ENCODE measurements at regions not wholly inside any gene's neighbourhood (a gene's known extent, or its start where the extent isn't known, plus 50 kb on each side); places are given as distances from the start of the nearest gene placed in this dataset.

GRCh38 chr5:142508591-142508990, 177.3 kb downstream of the FGF1 start:
- no peak for TF ChIP-seq CTCF (IDR thresholded peaks at IDR 0.05; ENCODE audit: unreplicated experiment in 3 of 3)
- peak overlapping the region in 1 of 3 experiments; percentile 0 for H3K4me3 Mint-ChIP-seq
- no peaks in the 10 kb centered on the region for H3K9me3 Mint-ChIP-seq
- peaks cover 49% of the 10 kb centered on the region for H3K4me1 Mint-ChIP-seq
- peaks cover 4% of the 10 kb centered on the region for H3K27me3 Mint-ChIP-seq (ENCODE audit: low read depth)
- peak overlapping the region; percentile 93 to 96 (median 93) for H3K27ac Mint-ChIP-seq
- H3K36me3 Mint-ChIP-seq (ENCODE audit: low read depth): no peaks in the 10 kb centered on the region

GRCh38 chr5:142507531-142508372, 178.1 kb downstream of the FGF1 start:
- peak overlapping the region; percentile 93 to 96 (median 93) for H3K27ac Mint-ChIP-seq
- H3K4me1 Mint-ChIP-seq: peaks cover 45% of the 10 kb centered on the region
- no peaks in the 10 kb centered on the region for H3K9me3 Mint-ChIP-seq
- H3K36me3 Mint-ChIP-seq (ENCODE audit: low read depth): no peaks in the 10 kb centered on the region
- H3K4me3 Mint-ChIP-seq: peak overlapping the region in 2 of 3 experiments; percentile 3 to 16
- peaks cover 2% of the 10 kb centered on the region for H3K27me3 Mint-ChIP-seq (ENCODE audit: low read depth)
- no peak for TF ChIP-seq CTCF (IDR thresholded peaks at IDR 0.05; ENCODE audit: unreplicated experiment in 3 of 3)

GRCh38 chr5:142506756-142507155, 179.1 kb downstream of the FGF1 start:
- H3K4me3 Mint-ChIP-seq: no peak overlapping the region
- H3K27ac Mint-ChIP-seq: peak overlapping the region; percentile 85 to 93 (median 86)
- no peak for TF ChIP-seq CTCF (IDR thresholded peaks at IDR 0.05; ENCODE audit: unreplicated experiment in 3 of 3)
- H3K9me3 Mint-ChIP-seq: no peaks in the 10 kb centered on the region
- H3K36me3 Mint-ChIP-seq (ENCODE audit: low read depth): no peaks in the 10 kb centered on the region
- peaks cover 38% of the 10 kb centered on the region for H3K4me1 Mint-ChIP-seq
- no peaks in the 10 kb centered on the region for H3K27me3 Mint-ChIP-seq (ENCODE audit: low read depth)

- H3K27me3 Mint-ChIP-seq (ENCODE audit: low read depth): no peaks in the 10 kb centered on the region
- no peak overlapping the region for H3K4me3 Mint-ChIP-seq
- peak overlapping the region; percentile 61 to 86 (median 85) for H3K27ac Mint-ChIP-seq
- no peaks in the 10 kb centered on the region for H3K9me3 Mint-ChIP-seq
- H3K4me1 Mint-ChIP-seq: peaks cover 40% of the 10 kb centered on the region
- TF ChIP-seq CTCF (IDR thresholded peaks at IDR 0.05; ENCODE audit: unreplicated experiment in 3 of 3): no peak
- H3K36me3 Mint-ChIP-seq (ENCODE audit: low read depth): no peaks in the 10 kb centered on the region
These were observed 179.8 kb downstream of the FGF1 start for GRCh38 chr5:142506046-142506445.

- Mint-ChIP-seq H3K4me3 (no peak overlapping the region), H3K27ac (no peak overlapping the region), H3K36me3 (ENCODE audit: low read depth) (no peaks in the 10 kb centered on the region), H3K9me3 (no peaks in the 10 kb centered on the region), H3K4me1 (peaks cover 47% of the 10 kb centered on the region), H3K27me3 (ENCODE audit: low read depth) (peaks cover 6% of the 10 kb centered on the region)
- no peak for TF ChIP-seq CTCF (IDR thresholded peaks at IDR 0.05; ENCODE audit: unreplicated experiment in 3 of 3)
These were observed 177.1 kb upstream of the SPRY4 start for GRCh38 chr5:142501890-142502289.

Measured in nephron (organoid).